HL-60 (cell line): ENCODE measurements at regions not wholly inside any gene's neighbourhood (a gene's known extent, or its start where the extent isn't known, plus 50 kb on each side); places are given as distances from the start of the nearest gene placed in this dataset.

Experiments
- POLR2AphosphoS5 ChIP-seq: IDR thresholded peaks from 2 replicates; pipeline ENCODE4 v1.6.1; 2012; ENCODE audit warnings: low read depth
- SPI1 ChIP-seq: IDR thresholded peaks from 2 replicates; pipeline ENCODE4 v1.6.1; 2012; ENCODE audit warnings: low read depth, mild to moderate bottlenecking, borderline replicate concordance
- TF ChIP-seq, protein P1 (sequence below): IDR thresholded peaks from one replicate; pipeline ENCODE4 v1.5.1; 2011; ENCODE audit warnings: low read length, control low read depth, inconsistent platforms; ENCODE audit not compliant: insufficient read depth
- TF ChIP-seq, protein P2 (sequence below): IDR thresholded peaks from 2 replicates; pipeline ENCODE4 v1.6.1; 2012; ENCODE audit warnings: low read depth; ENCODE audit not compliant: insufficient replicate concordance

DNA sequence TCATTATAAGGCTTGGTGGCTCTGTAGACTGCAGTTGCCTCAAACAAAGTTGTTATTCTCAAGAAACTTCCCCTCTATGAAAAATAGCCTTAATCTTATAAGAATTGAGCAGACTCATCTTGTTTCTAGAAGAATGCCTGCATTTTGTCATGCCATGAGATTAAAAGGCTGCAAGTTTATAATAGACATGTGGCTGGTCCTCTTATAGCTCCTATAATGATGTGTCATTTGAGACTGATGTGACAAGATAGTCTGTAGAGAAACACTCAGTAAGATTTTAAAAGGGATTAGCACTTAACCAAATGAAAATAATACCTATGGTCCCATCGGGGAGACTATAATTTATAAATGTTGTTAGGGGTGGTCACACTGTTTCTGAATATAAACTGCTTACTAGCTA, 312.5 kb downstream of the OXSM start:
- TF ChIP-seq, protein P1, sequence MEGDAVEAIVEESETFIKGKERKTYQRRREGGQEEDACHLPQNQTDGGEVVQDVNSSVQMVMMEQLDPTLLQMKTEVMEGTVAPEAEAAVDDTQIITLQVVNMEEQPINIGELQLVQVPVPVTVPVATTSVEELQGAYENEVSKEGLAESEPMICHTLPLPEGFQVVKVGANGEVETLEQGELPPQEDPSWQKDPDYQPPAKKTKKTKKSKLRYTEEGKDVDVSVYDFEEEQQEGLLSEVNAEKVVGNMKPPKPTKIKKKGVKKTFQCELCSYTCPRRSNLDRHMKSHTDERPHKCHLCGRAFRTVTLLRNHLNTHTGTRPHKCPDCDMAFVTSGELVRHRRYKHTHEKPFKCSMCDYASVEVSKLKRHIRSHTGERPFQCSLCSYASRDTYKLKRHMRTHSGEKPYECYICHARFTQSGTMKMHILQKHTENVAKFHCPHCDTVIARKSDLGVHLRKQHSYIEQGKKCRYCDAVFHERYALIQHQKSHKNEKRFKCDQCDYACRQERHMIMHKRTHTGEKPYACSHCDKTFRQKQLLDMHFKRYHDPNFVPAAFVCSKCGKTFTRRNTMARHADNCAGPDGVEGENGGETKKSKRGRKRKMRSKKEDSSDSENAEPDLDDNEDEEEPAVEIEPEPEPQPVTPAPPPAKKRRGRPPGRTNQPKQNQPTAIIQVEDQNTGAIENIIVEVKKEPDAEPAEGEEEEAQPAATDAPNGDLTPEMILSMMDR = no peak
- TF ChIP-seq, protein P2, sequence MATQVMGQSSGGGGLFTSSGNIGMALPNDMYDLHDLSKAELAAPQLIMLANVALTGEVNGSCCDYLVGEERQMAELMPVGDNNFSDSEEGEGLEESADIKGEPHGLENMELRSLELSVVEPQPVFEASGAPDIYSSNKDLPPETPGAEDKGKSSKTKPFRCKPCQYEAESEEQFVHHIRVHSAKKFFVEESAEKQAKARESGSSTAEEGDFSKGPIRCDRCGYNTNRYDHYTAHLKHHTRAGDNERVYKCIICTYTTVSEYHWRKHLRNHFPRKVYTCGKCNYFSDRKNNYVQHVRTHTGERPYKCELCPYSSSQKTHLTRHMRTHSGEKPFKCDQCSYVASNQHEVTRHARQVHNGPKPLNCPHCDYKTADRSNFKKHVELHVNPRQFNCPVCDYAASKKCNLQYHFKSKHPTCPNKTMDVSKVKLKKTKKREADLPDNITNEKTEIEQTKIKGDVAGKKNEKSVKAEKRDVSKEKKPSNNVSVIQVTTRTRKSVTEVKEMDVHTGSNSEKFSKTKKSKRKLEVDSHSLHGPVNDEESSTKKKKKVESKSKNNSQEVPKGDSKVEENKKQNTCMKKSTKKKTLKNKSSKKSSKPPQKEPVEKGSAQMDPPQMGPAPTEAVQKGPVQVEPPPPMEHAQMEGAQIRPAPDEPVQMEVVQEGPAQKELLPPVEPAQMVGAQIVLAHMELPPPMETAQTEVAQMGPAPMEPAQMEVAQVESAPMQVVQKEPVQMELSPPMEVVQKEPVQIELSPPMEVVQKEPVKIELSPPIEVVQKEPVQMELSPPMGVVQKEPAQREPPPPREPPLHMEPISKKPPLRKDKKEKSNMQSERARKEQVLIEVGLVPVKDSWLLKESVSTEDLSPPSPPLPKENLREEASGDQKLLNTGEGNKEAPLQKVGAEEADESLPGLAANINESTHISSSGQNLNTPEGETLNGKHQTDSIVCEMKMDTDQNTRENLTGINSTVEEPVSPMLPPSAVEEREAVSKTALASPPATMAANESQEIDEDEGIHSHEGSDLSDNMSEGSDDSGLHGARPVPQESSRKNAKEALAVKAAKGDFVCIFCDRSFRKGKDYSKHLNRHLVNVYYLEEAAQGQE = no peak
- TF ChIP-seq SPI1 (no peak), POLR2AphosphoS5 (no peak)
